PC-3 (cell line): ENCODE measurements at regions not wholly inside any gene's neighbourhood (a gene's known extent, or its start where the extent isn't known, plus 50 kb on each side); places are given as distances from the start of the nearest gene placed in this dataset.

Experiments
- ATAC-seq: fragments of 200-7000 bp; cut with Tn5 transposase; 2 replicates; pipeline ENCODE4 v1.9.1; 2020; ENCODE audit warnings: mild to moderate bottlenecking, moderate library complexity
- BruUV-seq: library from RNA; stranded (reverse); fragments of 400-500 nt; replicated peaks from 2 replicates; lab custom pipeline; 2021; lab: Mats Ljungman, UMichigan
- CTCF ChIA-PET: fragments of 300-600 bp; sonication (Branson Sonifier 250); formaldehyde crosslinking; loops from one replicate; lab custom pipeline; 2022; ENCODE audit warnings: antibody characterized with exemption; lab: Charles Lee
- POLR2A ChIA-PET: fragments of 300-600 bp; sonication (Branson Sonifier 250); formaldehyde crosslinking; loops from one replicate; lab custom pipeline; 2022; ENCODE audit warnings: antibody characterized with exemption; ENCODE audit not compliant: unreplicated experiment; lab: Charles Lee
- DNase-seq: peaks from one replicate; pipeline ENCODE4 v3.0.0-alpha.2; 2015
- H2AFZ ChIP-seq: fragments of 300-600 bp; sonication (generic); 2 replicates; pipeline ENCODE4 v1.6.0; 2016; ENCODE audit warnings: antibody characterized with exemption, low read length
- H3F3A ChIP-seq: fragments of 300-600 bp; sonication (generic); one replicate; pipeline ENCODE4 v1.6.0; 2017; ENCODE audit warnings: antibody characterized with exemption, low read length, control low read depth, mild to moderate bottlenecking; ENCODE audit not compliant: unreplicated experiment
- H3K27ac ChIP-seq: fragments of 300-600 bp; sonication (generic); 2 replicates; pipeline ENCODE4 v1.5.1; 2016; ENCODE audit warnings: mild to moderate bottlenecking, low read length
- H3K27me3 ChIP-seq: fragments of 300-600 bp; sonication (generic); 2 replicates; pipeline ENCODE4 v1.6.1; 2016; ENCODE audit warnings: low read length, mixed read lengths
- H3K36me3 ChIP-seq: fragments of 300-600 bp; sonication (generic); 2 replicates; pipeline ENCODE4 v1.6.1; 2016; ENCODE audit warnings: low read depth, mixed run types, low read length, mixed read lengths
- H3K4me1 ChIP-seq: fragments of 300-600 bp; sonication (generic); 2 replicates; pipeline ENCODE4 v1.5.1; 2016; ENCODE audit warnings: low read length; ENCODE audit not compliant: insufficient read depth
- H3K4me2 ChIP-seq: fragments of 300-600 bp; sonication (generic); 2 replicates; pipeline ENCODE4 v1.6.0; 2016; ENCODE audit warnings: low read length
- H3K4me3 ChIP-seq: fragments of 300-600 bp; sonication (generic); 2 replicates; pipeline ENCODE4 v1.5.1; 2016; ENCODE audit warnings: mild to moderate bottlenecking, low read length, mixed read lengths
- H3K79me2 ChIP-seq: fragments of 300-600 bp; sonication (generic); 2 replicates; pipeline ENCODE4 v1.6.1; 2017; ENCODE audit warnings: low read length, mixed read lengths
- H3K9ac ChIP-seq: fragments of 300-600 bp; sonication (generic); 2 replicates; pipeline ENCODE4 v1.6.0; 2016; ENCODE audit warnings: mild to moderate bottlenecking, low read length
- H3K9me2 ChIP-seq: fragments of 300-600 bp; sonication (generic); replicated peaks from 2 replicates; pipeline ENCODE4 v1.6.1; 2016; ENCODE audit warnings: mixed run types, low read length, mixed read lengths
- H3K9me3 ChIP-seq: fragments of 300-600 bp; sonication (generic); 2 replicates; pipeline ENCODE4 v1.6.1; 2016; ENCODE audit warnings: low read length, mixed read lengths
- H4K20me1 ChIP-seq: fragments of 300-600 bp; sonication (generic); 2 replicates; pipeline ENCODE4 v1.6.1; 2016; ENCODE audit warnings: low read length, mixed read lengths
- EZH2 ChIP-seq: fragments of 300-600 bp; sonication (generic); IDR thresholded peaks from one replicate; pipeline ENCODE4 v1.6.1; 2017; ENCODE audit warnings: antibody characterized with exemption, mild to moderate bottlenecking, low read length; ENCODE audit not compliant: unreplicated experiment
- EZH2phosphoT487 ChIP-seq: fragments of 300-600 bp; sonication (generic); IDR thresholded peaks from 2 replicates; pipeline ENCODE4 v1.6.1; 2018; ENCODE audit warnings: mild to moderate bottlenecking, antibody characterized with exemption, low read length, borderline replicate concordance
- intact Hi-C: fragments of 100-400 bp; cut with micrococcal nuclease; formaldehyde crosslinking; loops from 2 replicates; pipeline ENCODE4 v1.9.0; 2023
- TF ChIP-seq, protein P1 (sequence below): fragments of 300-600 bp; sonication (generic); conservative IDR thresholded peaks from 2 replicates; pipeline ENCODE4 v1.5.1; 2017; ENCODE audit warnings: antibody characterized with exemption, low read depth, mild to moderate bottlenecking, low read length

DNA sequence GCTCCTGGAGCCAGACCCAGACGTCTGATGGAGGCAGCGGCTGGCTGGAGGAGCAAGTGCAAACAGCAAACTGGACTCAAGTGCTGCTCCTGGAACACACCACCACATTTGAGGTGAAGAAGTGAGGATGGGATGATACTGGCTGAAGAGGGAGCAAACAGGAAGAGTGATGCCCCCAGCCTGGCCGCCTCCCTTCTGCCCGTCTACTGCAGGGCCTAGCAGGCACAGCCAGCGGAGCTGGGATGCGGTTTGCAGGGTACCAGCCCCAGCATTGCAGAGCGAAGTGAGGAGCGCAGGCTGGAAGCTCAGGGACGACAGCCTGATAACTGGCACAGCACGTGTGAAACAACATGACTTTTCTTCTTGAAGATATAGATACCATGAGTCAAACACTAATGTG lies 111.8 kb upstream of the ZNF32 start:
- intact Hi-C loops = no loop called here
- CTCF ChIA-PET = no interaction called here
- POLR2A ChIA-PET = no interaction called here

DNA sequence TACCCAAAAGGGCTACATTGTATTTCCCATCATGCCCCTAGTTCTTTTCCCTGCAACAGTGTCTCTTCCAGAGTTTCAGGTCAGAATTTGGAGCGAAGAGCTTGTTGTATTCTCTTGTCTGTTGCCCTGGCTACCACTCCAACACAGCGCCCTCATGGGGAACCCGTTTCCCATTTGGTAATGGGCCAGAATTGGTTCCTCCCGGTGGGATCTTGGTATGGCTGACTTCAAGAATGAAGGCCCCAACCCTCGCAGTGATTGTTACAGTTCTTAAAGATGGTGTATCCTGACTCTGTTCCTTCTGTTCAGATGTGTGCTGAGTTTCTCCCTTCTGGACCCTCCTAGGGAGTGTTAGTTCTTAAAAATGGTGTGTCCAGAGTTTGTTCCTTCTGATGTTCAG lies 110.5 kb upstream of the ZNF32 start:
- Histone ChIP-seq H3K9me3 (no peaks in the 10 kb centered on the region), H3K27me3 (peaks cover 9% of the 10 kb centered on the region; the same call in 1 of the 2 replicates), H3K9me2 (no peaks in the 10 kb centered on the region), H3K4me3 (no peak overlapping the region), H3F3A (no peaks in the 10 kb centered on the region), H3K79me2 (no peaks in the 10 kb centered on the region), H4K20me1 (no peaks in the 10 kb centered on the region), H3K4me1 (no peaks in the 10 kb centered on the region), H3K9ac (no peak overlapping the region), H2AFZ (no peak overlapping the region), H3K4me2 (no peak overlapping the region), H3K36me3 (no peaks in the 10 kb centered on the region), H3K27ac (no peak overlapping the region)
- ATAC-seq (no peak), DNase-seq (no peak)
- BruUV-seq = no TSS peak
- TF ChIP-seq, protein P1, sequence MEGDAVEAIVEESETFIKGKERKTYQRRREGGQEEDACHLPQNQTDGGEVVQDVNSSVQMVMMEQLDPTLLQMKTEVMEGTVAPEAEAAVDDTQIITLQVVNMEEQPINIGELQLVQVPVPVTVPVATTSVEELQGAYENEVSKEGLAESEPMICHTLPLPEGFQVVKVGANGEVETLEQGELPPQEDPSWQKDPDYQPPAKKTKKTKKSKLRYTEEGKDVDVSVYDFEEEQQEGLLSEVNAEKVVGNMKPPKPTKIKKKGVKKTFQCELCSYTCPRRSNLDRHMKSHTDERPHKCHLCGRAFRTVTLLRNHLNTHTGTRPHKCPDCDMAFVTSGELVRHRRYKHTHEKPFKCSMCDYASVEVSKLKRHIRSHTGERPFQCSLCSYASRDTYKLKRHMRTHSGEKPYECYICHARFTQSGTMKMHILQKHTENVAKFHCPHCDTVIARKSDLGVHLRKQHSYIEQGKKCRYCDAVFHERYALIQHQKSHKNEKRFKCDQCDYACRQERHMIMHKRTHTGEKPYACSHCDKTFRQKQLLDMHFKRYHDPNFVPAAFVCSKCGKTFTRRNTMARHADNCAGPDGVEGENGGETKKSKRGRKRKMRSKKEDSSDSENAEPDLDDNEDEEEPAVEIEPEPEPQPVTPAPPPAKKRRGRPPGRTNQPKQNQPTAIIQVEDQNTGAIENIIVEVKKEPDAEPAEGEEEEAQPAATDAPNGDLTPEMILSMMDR = no peak
- TF ChIP-seq EZH2 = no peak
- intact Hi-C loops = no loop called here
- CTCF ChIA-PET = no interaction called here
- POLR2A ChIA-PET = no interaction called here

More for the DNA sequence above, 111.8 kb upstream of the ZNF32 start:
- ATAC-seq = no peak
- no TSS peak for BruUV-seq
- Histone ChIP-seq H3K79me2 (no peaks in the 10 kb centered on the region), H3K9ac (no peak overlapping the region), H3K27ac (no peak overlapping the region), H3K36me3 (no peaks in the 10 kb centered on the region), H3K9me3 (no peaks in the 10 kb centered on the region), H3K4me2 (no peak overlapping the region), H3K27me3 (no peaks in the 10 kb centered on the region), H3K9me2 (no peaks in the 10 kb centered on the region), H4K20me1 (no peaks in the 10 kb centered on the region), H3K4me1 (no peaks in the 10 kb centered on the region), H3F3A (no peaks in the 10 kb centered on the region), H2AFZ (no peak overlapping the region), H3K4me3 (no peak overlapping the region)
- DNase-seq = no peak
- TF ChIP-seq EZH2 (no peak), EZH2phosphoT487 (no peak)
- TF ChIP-seq, protein P1 = no peak

DNA sequence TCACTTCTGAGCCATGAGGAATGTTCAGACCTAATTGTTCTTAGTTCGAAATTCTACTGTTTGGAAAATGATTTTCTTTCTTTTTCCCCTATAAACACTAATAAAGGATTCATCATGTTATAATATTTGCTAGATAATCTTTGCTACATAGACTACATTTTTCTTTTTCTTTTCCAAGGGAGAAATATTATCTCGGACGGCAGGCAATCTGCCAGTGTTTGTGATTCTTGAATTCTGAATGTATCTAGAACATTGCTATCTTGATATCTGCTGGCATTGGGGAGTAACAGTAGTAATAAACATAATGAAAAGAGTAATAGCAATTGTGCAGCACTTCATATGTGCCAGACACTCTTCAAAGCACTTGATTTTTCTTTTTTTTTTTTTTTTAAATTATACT lies 107.7 kb upstream of the ZNF32 start:
- BruUV-seq = no TSS peak
- TF ChIP-seq EZH2phosphoT487 = no peak
- TF ChIP-seq EZH2 = no peak
- TF ChIP-seq, protein P1 = no peak
- no peaks in the 10 kb centered on the region for H4K20me1 ChIP-seq
- no peaks in the 10 kb centered on the region for H3K36me3 ChIP-seq
- no peaks in the 10 kb centered on the region for H3F3A ChIP-seq
- no peak overlapping the region for H3K9ac ChIP-seq
- ChIA-PET POLR2A (no interaction called here), CTCF (no interaction called here)
- ATAC-seq (no peak), DNase-seq (no peak)
- no peak overlapping the region for H3K4me2 ChIP-seq
- peaks cover 20% of the 10 kb centered on the region; the same call in 1 of the 2 replicates for H3K27me3 ChIP-seq
- no peak overlapping the region for H3K4me3 ChIP-seq
- no peaks in the 10 kb centered on the region for H3K79me2 ChIP-seq
- no peaks in the 10 kb centered on the region for H3K9me3 ChIP-seq
- intact Hi-C loops = no loop called here
- H3K9me2 ChIP-seq = no peaks in the 10 kb centered on the region
- H2AFZ ChIP-seq = no peak overlapping the region
- no peaks in the 10 kb centered on the region for H3K4me1 ChIP-seq
- H3K27ac ChIP-seq = no peak overlapping the region
